ENCODE measurements at regions not wholly inside any gene's neighbourhood (a gene's known extent, or its start where the extent isn't known, plus 50 kb on each side); places are given as distances from the start of the nearest gene placed in this dataset.

DNA sequence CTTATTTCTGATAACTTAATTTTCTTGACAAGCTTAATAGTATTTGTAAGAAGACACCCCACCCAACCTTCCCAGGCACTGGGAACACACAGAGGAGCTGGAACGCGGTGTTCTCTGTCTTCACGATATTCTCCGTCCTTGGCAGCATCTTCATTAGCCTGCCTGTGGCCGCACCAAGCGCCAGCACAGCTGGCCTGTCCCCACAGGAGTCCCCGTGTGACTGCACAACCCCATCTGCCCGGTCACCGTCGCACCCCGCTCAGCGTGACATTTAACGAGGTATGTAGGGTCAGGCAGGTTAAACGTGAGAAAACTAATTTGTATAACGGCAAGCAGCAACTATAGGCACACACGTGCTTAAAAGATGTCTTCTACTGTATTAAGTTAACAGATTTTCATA is 293.3 kb downstream of the BRD1 start:
- TF ChIP-seq POLR2A (IDR thresholded peaks at IDR 0.05; ENCODE audit: low read depth, low read length) (no peak), CHD1 (IDR thresholded peaks at IDR 0.05; ENCODE audit: low read depth, low read length) (no peak), MAFK (IDR thresholded peaks at IDR 0.05; ENCODE audit: low read depth, low read length) (no peak), CEBPB (IDR thresholded peaks at IDR 0.05; ENCODE audit: low read depth, low read length) (no peak), RAD21 (IDR thresholded peaks at IDR 0.05; ENCODE audit: low read length) (no peak), BHLHE40 (IDR thresholded peaks at IDR 0.05; ENCODE audit: low read depth, low read length) (no peak), MXI1 (IDR thresholded peaks at IDR 0.05; ENCODE audit: borderline replicate concordance, low read depth, low read length) (no peak), FOS (IDR thresholded peaks at IDR 0.05; ENCODE audit: low read depth, low read length) (no peak)
- TF ChIP-seq, protein P1, sequence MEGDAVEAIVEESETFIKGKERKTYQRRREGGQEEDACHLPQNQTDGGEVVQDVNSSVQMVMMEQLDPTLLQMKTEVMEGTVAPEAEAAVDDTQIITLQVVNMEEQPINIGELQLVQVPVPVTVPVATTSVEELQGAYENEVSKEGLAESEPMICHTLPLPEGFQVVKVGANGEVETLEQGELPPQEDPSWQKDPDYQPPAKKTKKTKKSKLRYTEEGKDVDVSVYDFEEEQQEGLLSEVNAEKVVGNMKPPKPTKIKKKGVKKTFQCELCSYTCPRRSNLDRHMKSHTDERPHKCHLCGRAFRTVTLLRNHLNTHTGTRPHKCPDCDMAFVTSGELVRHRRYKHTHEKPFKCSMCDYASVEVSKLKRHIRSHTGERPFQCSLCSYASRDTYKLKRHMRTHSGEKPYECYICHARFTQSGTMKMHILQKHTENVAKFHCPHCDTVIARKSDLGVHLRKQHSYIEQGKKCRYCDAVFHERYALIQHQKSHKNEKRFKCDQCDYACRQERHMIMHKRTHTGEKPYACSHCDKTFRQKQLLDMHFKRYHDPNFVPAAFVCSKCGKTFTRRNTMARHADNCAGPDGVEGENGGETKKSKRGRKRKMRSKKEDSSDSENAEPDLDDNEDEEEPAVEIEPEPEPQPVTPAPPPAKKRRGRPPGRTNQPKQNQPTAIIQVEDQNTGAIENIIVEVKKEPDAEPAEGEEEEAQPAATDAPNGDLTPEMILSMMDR (conservative IDR thresholded peaks at IDR 0.05; ENCODE audit: low read depth, low read length), result no peak
- TF ChIP-seq, protein P2, sequence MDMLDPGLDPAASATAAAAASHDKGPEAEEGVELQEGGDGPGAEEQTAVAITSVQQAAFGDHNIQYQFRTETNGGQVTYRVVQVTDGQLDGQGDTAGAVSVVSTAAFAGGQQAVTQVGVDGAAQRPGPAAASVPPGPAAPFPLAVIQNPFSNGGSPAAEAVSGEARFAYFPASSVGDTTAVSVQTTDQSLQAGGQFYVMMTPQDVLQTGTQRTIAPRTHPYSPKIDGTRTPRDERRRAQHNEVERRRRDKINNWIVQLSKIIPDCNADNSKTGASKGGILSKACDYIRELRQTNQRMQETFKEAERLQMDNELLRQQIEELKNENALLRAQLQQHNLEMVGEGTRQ (IDR thresholded peaks at IDR 0.05; ENCODE audit: low read depth, low read length), result no peak
- TF ChIP-seq, protein P3, sequence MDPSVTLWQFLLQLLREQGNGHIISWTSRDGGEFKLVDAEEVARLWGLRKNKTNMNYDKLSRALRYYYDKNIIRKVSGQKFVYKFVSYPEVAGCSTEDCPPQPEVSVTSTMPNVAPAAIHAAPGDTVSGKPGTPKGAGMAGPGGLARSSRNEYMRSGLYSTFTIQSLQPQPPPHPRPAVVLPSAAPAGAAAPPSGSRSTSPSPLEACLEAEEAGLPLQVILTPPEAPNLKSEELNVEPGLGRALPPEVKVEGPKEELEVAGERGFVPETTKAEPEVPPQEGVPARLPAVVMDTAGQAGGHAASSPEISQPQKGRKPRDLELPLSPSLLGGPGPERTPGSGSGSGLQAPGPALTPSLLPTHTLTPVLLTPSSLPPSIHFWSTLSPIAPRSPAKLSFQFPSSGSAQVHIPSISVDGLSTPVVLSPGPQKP (IDR thresholded peaks at IDR 0.05; ENCODE audit: borderline replicate concordance, low read depth, low read length), result no peak

All from IMR-90 (cell line).